ENCODE measurements at regions not wholly inside any gene's neighbourhood (a gene's known extent, or its start where the extent isn't known, plus 50 kb on each side); places are given as distances from the start of the nearest gene placed in this dataset.

- Histone ChIP-seq H3K4me1 (no peaks in the 10 kb centered on the region), H3K4me3 (ENCODE audit: low read depth, low read length) (no peak overlapping the region), H3K27me3 (replicated peaks; ENCODE audit: control insufficient read depth, insufficient read depth, low read length) (no peaks in the 10 kb centered on the region), H3K36me3 (ENCODE audit: control insufficient read depth, insufficient read depth, low read length) (no peaks in the 10 kb centered on the region), H3K9me3 (no peaks in the 10 kb centered on the region)
- peaks cover 5% of the 10 kb centered on the region for H3K27me3 Mint-ChIP-seq (ENCODE audit: insufficient read depth, unreplicated experiment)
- no peak overlapping the region for H3K4me3 Mint-ChIP-seq (ENCODE audit: unreplicated experiment)
- H3K36me3 Mint-ChIP-seq (ENCODE audit: insufficient read depth, unreplicated experiment): no peaks in the 10 kb centered on the region
- TF ChIP-seq CTCF (IDR thresholded peaks at IDR 0.05; ENCODE audit: insufficient read depth in 1 of 2, low read depth in 1 of 2, low read length in 1 of 2, severe bottlenecking in 1 of 2, unreplicated experiment in 1 of 2): no peak
- H3K27ac Mint-ChIP-seq (ENCODE audit: unreplicated experiment): no peak overlapping the region
- no peaks in the 10 kb centered on the region for H3K4me1 Mint-ChIP-seq (ENCODE audit: low read depth, unreplicated experiment)
- no TSS peak for BruUV-seq (replicated peaks)
- intact Hi-C loops (cut with micrococcal nuclease; ENCODE audit: unreplicated experiment): no loop called here
- ChIA-PET CTCF (no interaction called here), POLR2A (no interaction called here)
- no peak for DNase-seq
- H3K9me3 Mint-ChIP-seq (ENCODE audit: unreplicated experiment): no peaks in the 10 kb centered on the region
Observed at GRCh38 chr5:18052569-18052968, 418.3 kb downstream of the TAF11L14 start.

GRCh38 chr5:18057725-18058124 lies 423.5 kb downstream of the TAF11L14 start:
- Histone ChIP-seq H3K9me3 (no peaks in the 10 kb centered on the region), H3K36me3 (ENCODE audit: control insufficient read depth, insufficient read depth, low read length) (no peaks in the 10 kb centered on the region), H3K4me3 (ENCODE audit: low read depth, low read length) (no peak overlapping the region), H3K27me3 (replicated peaks; ENCODE audit: control insufficient read depth, insufficient read depth, low read length) (no peaks in the 10 kb centered on the region), H3K4me1 (peaks cover 4% of the 10 kb centered on the region; the same call in 1 of the 2 replicates)
- BruUV-seq (replicated peaks): no TSS peak
- no peak overlapping the region for H3K27ac Mint-ChIP-seq (ENCODE audit: unreplicated experiment)
- POLR2A ChIA-PET: no interaction called here
- TF ChIP-seq CTCF (IDR thresholded peaks at IDR 0.05; ENCODE audit: insufficient read depth in 1 of 2, low read depth in 1 of 2, low read length in 1 of 2, severe bottlenecking in 1 of 2, unreplicated experiment in 1 of 2): no peak
- no peaks in the 10 kb centered on the region for H3K4me1 Mint-ChIP-seq (ENCODE audit: low read depth, unreplicated experiment)
- no peak for DNase-seq
- intact Hi-C loops (cut with micrococcal nuclease; ENCODE audit: unreplicated experiment): no loop called here
- no peaks in the 10 kb centered on the region for H3K9me3 Mint-ChIP-seq (ENCODE audit: unreplicated experiment)
- no peak overlapping the region for H3K4me3 Mint-ChIP-seq (ENCODE audit: unreplicated experiment)
- H3K27me3 Mint-ChIP-seq (ENCODE audit: insufficient read depth, unreplicated experiment): peaks cover 5% of the 10 kb centered on the region
- no peaks in the 10 kb centered on the region for H3K36me3 Mint-ChIP-seq (ENCODE audit: insufficient read depth, unreplicated experiment)
- CTCF ChIA-PET: no interaction called here

GRCh38 chr5:18067615-18068014 lies 433.4 kb downstream of the TAF11L14 start:
- Histone ChIP-seq H3K27me3 (replicated peaks; ENCODE audit: control insufficient read depth, insufficient read depth, low read length) (no peaks in the 10 kb centered on the region), H3K4me3 (ENCODE audit: low read depth, low read length) (no peak overlapping the region), H3K36me3 (ENCODE audit: control insufficient read depth, insufficient read depth, low read length) (no peaks in the 10 kb centered on the region), H3K4me1 (no peaks in the 10 kb centered on the region), H3K9me3 (no peaks in the 10 kb centered on the region)
- CTCF ChIA-PET: no interaction called here
- POLR2A ChIA-PET: no interaction called here
- Mint-ChIP-seq H3K4me3 (ENCODE audit: unreplicated experiment) (no peak overlapping the region), H3K27ac (ENCODE audit: unreplicated experiment) (no peak overlapping the region), H3K4me1 (ENCODE audit: low read depth, unreplicated experiment) (no peaks in the 10 kb centered on the region), H3K27me3 (ENCODE audit: insufficient read depth, unreplicated experiment) (no peaks in the 10 kb centered on the region), H3K9me3 (ENCODE audit: unreplicated experiment) (no peaks in the 10 kb centered on the region), H3K36me3 (ENCODE audit: insufficient read depth, unreplicated experiment) (no peaks in the 10 kb centered on the region)
- no TSS peak for BruUV-seq (replicated peaks)
- no peak for TF ChIP-seq CTCF (IDR thresholded peaks at IDR 0.05; ENCODE audit: insufficient read depth in 1 of 2, low read depth in 1 of 2, low read length in 1 of 2, severe bottlenecking in 1 of 2, unreplicated experiment in 1 of 2)
- DNase-seq: no peak
- intact Hi-C loops (cut with micrococcal nuclease; ENCODE audit: unreplicated experiment): no loop called here
